HL-60 (cell line): ENCODE measurements at regions not wholly inside any gene's neighbourhood (a gene's known extent, or its start where the extent isn't known, plus 50 kb on each side); places are given as distances from the start of the nearest gene placed in this dataset.

Experiments used
- DNase-seq, 2 experiments: peaks; one replicate each; pipeline ENCODE4 v3.0.0-alpha.2; 2010 to 2020; ENCODE audit warnings: low read depth in 1 of 2, low spot score in 1 of 2
- H3K27ac ChIP-seq: fragments of 250-450 bp; sonication (Bioruptor Pico); replicated peaks from 2 replicates; pipeline ENCODE4 v1.5.1; 2020; ENCODE audit warnings: mild to moderate bottlenecking, moderate library complexity
- H3K27me3 ChIP-seq: fragments of 250-450 bp; sonication (Bioruptor Pico); 2 replicates; pipeline ENCODE4 v1.5.1; 2021; ENCODE audit warnings: mild to moderate bottlenecking, moderate library complexity; ENCODE audit not compliant: insufficient read depth, poor library complexity, severe bottlenecking
- H3K4me3 ChIP-seq: replicated peaks from 2 replicates; pipeline ENCODE4 v1.5.1; 2011; ENCODE audit warnings: mild to moderate bottlenecking, control low read depth, low read length; ENCODE audit not compliant: insufficient read depth
- GABPA ChIP-seq: IDR thresholded peaks from 2 replicates; pipeline ENCODE4 v1.6.1; 2012; ENCODE audit warnings: low read depth
- POLR2AphosphoS5 ChIP-seq: IDR thresholded peaks from 2 replicates; pipeline ENCODE4 v1.6.1; 2012; ENCODE audit warnings: low read depth
- SPI1 ChIP-seq: IDR thresholded peaks from 2 replicates; pipeline ENCODE4 v1.6.1; 2012; ENCODE audit warnings: low read depth, mild to moderate bottlenecking, borderline replicate concordance
- TF ChIP-seq, protein P1 (sequence below): IDR thresholded peaks from one replicate; pipeline ENCODE4 v1.5.1; 2011; ENCODE audit warnings: low read length, control low read depth, inconsistent platforms; ENCODE audit not compliant: insufficient read depth
- TF ChIP-seq, protein P2 (sequence below): IDR thresholded peaks from 2 replicates; pipeline ENCODE4 v1.6.1; 2012; ENCODE audit warnings: low read depth; ENCODE audit not compliant: insufficient replicate concordance

DNA sequence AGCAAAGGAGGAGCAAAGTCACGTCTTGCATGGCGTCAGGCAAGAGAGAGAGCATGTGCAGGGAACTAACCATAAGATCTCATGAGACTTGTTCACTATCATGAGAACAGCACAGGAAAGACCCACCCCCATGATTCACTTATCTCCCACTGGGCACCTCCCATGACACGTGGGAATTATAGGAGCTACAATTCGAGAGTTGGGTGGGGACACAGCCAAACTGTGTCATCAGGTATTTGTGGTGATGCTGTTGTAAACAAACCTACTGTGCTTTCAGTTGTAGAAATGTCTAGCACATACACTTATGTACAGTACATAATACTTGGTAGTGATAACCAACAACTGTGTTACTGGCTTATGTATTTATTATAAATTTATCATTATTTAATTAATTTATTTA is 128.3 kb downstream of the UTRN start:
- no peak for TF ChIP-seq SPI1
- no peak for TF ChIP-seq GABPA
- TF ChIP-seq, protein P1, sequence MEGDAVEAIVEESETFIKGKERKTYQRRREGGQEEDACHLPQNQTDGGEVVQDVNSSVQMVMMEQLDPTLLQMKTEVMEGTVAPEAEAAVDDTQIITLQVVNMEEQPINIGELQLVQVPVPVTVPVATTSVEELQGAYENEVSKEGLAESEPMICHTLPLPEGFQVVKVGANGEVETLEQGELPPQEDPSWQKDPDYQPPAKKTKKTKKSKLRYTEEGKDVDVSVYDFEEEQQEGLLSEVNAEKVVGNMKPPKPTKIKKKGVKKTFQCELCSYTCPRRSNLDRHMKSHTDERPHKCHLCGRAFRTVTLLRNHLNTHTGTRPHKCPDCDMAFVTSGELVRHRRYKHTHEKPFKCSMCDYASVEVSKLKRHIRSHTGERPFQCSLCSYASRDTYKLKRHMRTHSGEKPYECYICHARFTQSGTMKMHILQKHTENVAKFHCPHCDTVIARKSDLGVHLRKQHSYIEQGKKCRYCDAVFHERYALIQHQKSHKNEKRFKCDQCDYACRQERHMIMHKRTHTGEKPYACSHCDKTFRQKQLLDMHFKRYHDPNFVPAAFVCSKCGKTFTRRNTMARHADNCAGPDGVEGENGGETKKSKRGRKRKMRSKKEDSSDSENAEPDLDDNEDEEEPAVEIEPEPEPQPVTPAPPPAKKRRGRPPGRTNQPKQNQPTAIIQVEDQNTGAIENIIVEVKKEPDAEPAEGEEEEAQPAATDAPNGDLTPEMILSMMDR = no peak
- TF ChIP-seq, protein P2, sequence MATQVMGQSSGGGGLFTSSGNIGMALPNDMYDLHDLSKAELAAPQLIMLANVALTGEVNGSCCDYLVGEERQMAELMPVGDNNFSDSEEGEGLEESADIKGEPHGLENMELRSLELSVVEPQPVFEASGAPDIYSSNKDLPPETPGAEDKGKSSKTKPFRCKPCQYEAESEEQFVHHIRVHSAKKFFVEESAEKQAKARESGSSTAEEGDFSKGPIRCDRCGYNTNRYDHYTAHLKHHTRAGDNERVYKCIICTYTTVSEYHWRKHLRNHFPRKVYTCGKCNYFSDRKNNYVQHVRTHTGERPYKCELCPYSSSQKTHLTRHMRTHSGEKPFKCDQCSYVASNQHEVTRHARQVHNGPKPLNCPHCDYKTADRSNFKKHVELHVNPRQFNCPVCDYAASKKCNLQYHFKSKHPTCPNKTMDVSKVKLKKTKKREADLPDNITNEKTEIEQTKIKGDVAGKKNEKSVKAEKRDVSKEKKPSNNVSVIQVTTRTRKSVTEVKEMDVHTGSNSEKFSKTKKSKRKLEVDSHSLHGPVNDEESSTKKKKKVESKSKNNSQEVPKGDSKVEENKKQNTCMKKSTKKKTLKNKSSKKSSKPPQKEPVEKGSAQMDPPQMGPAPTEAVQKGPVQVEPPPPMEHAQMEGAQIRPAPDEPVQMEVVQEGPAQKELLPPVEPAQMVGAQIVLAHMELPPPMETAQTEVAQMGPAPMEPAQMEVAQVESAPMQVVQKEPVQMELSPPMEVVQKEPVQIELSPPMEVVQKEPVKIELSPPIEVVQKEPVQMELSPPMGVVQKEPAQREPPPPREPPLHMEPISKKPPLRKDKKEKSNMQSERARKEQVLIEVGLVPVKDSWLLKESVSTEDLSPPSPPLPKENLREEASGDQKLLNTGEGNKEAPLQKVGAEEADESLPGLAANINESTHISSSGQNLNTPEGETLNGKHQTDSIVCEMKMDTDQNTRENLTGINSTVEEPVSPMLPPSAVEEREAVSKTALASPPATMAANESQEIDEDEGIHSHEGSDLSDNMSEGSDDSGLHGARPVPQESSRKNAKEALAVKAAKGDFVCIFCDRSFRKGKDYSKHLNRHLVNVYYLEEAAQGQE = no peak
- no peak for TF ChIP-seq POLR2AphosphoS5
- Histone ChIP-seq H3K27ac (no peak overlapping the region), H3K4me3 (no peak overlapping the region), H3K27me3 (no peaks in the 10 kb centered on the region)
- no peak for DNase-seq

DNA sequence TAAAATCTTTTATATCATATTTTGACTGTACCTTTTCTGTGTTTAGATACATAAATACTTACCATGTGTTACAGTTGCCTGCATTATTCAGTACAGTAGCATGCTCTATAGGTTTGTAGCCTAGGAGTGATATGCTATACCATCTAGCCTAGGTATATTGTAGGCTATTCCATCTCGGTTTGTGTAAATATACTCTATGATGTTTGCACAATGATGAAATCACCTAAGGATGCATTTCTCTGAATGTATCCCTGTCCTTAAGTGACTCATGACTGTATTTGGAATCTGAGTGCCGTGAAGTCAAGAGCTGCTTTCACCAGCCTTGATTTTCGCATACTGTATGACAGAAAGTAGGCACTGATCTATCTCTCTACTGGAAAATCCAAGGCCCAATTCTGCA is 129.9 kb downstream of the UTRN start:
- no peak for DNase-seq
- Histone ChIP-seq H3K27ac (no peak overlapping the region), H3K27me3 (no peaks in the 10 kb centered on the region), H3K4me3 (no peak overlapping the region)
- TF ChIP-seq POLR2AphosphoS5 = no peak
- no peak for TF ChIP-seq SPI1
- TF ChIP-seq GABPA = no peak
- TF ChIP-seq, protein P1 = no peak
- TF ChIP-seq, protein P2 = no peak

DNA sequence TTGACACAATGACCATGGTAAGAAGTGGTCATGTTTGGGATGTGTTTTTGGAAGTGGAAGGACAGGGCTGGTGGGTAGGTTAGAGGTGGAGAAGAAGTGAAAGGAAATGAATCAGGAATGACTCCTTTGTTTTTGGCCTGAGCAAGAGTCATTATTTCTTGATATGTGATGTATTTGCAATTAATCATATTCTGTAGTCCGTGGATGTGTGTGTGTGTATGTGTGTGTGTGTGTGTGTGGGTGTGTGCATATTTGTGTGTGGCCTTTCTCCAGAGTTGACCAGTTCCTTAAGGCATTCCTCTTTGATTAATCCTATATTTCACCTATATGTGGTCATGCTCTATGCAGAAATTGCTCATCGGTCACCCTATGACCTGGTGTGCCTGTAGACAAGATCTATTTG is 130.7 kb downstream of the UTRN start:
- no peak for DNase-seq
- TF ChIP-seq, protein P2 = no peak
- TF ChIP-seq GABPA = no peak
- TF ChIP-seq, protein P1 = no peak
- no peak for TF ChIP-seq SPI1
- TF ChIP-seq POLR2AphosphoS5 = no peak
- Histone ChIP-seq H3K27ac (no peak overlapping the region), H3K27me3 (no peaks in the 10 kb centered on the region), H3K4me3 (no peak overlapping the region)
